ENCODE measurements at regions not wholly inside any gene's neighbourhood (a gene's known extent, or its start where the extent isn't known, plus 50 kb on each side); places are given as distances from the start of the nearest gene placed in this dataset.

GRCh38 chr17:31691251-31691905 is 167.7 kb downstream of the COPRS start:
- TF ChIP-seq ZIC2 (tag by site-specific recombination; IDR thresholded peaks at IDR 0.05) (no peak), REPIN1 (tag by site-specific recombination; IDR thresholded peaks at IDR 0.05; ENCODE audit: low read depth) (no peak), PATZ1 (tag by site-specific recombination; IDR thresholded peaks at IDR 0.05) (no peak), ZNF510 (tag by site-specific recombination; IDR thresholded peaks at IDR 0.05; ENCODE audit: insufficient replicate concordance) (no peak), CTCF (tag by site-specific recombination; IDR thresholded peaks at IDR 0.05) (no peak), MYNN (tag by site-specific recombination; IDR thresholded peaks at IDR 0.05; ENCODE audit: borderline replicate concordance) (no peak), HOXA7 (CRISPR knock-in tag; IDR thresholded peaks at IDR 0.05; ENCODE audit: borderline replicate concordance) (no peak), ZNF37A (tag by site-specific recombination; IDR thresholded peaks at IDR 0.05) (no peak)
- TF ChIP-seq, protein P1, sequence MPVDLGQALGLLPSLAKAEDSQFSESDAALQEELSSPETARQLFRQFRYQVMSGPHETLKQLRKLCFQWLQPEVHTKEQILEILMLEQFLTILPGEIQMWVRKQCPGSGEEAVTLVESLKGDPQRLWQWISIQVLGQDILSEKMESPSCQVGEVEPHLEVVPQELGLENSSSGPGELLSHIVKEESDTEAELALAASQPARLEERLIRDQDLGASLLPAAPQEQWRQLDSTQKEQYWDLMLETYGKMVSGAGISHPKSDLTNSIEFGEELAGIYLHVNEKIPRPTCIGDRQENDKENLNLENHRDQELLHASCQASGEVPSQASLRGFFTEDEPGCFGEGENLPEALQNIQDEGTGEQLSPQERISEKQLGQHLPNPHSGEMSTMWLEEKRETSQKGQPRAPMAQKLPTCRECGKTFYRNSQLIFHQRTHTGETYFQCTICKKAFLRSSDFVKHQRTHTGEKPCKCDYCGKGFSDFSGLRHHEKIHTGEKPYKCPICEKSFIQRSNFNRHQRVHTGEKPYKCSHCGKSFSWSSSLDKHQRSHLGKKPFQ (tag by site-specific recombination; IDR thresholded peaks at IDR 0.05): no peak

Measured in HEK293 (cell line).